ENCODE measurements at regions not wholly inside any gene's neighbourhood (a gene's known extent, or its start where the extent isn't known, plus 50 kb on each side); places are given as distances from the start of the nearest gene placed in this dataset.

DNA sequence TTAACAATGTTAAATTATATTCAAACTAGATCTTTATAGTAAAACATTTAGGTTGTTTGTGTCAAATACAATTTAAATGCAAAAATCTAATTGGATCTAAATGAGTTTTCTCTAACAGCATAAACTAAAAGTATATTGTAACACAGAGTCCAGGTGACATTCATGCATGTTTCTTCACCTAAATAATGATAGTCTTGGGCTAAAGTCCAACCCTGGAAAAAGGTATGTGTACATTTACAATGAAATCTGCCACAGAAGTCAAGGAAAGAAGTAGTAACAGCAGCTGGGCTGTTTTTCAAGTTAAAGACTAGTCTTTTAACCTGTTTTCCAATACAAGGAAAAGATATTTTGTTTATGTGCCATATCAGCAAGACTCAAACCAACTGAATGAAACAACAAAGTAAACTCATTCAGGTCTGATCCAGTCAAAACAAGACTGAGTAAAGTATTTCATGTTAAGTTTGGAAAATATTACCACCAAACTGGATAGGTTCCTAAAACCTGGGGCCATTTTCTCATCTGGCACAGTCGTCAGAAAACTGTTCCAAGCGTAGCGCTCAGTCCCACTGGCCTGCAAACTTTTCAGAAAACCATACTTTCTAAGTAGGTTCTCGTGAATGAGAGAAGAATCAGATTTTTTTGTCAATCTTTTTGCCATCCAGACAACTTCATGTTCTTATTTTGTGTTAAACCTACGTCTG is 349.2 kb downstream of the HGF start:
- DNase-seq = no peak
- Mint-ChIP-seq H3K4me3 (ENCODE audit: low read depth, unreplicated experiment) (no peak overlapping the region), H3K27me3 (ENCODE audit: unreplicated experiment) (no peaks in the 10 kb centered on the region), H3K27ac (ENCODE audit: unreplicated experiment) (no peak overlapping the region), H3K4me1 (ENCODE audit: low read depth, unreplicated experiment) (peaks cover 20% of the 10 kb centered on the region), H3K9me3 (ENCODE audit: low read depth, unreplicated experiment) (no peaks in the 10 kb centered on the region), H3K36me3 (ENCODE audit: insufficient read depth, unreplicated experiment) (no peaks in the 10 kb centered on the region)
- CTCF ChIA-PET = no interaction called here
- BruUV-seq (replicated peaks) = no TSS peak
- TF ChIP-seq, protein P1, sequence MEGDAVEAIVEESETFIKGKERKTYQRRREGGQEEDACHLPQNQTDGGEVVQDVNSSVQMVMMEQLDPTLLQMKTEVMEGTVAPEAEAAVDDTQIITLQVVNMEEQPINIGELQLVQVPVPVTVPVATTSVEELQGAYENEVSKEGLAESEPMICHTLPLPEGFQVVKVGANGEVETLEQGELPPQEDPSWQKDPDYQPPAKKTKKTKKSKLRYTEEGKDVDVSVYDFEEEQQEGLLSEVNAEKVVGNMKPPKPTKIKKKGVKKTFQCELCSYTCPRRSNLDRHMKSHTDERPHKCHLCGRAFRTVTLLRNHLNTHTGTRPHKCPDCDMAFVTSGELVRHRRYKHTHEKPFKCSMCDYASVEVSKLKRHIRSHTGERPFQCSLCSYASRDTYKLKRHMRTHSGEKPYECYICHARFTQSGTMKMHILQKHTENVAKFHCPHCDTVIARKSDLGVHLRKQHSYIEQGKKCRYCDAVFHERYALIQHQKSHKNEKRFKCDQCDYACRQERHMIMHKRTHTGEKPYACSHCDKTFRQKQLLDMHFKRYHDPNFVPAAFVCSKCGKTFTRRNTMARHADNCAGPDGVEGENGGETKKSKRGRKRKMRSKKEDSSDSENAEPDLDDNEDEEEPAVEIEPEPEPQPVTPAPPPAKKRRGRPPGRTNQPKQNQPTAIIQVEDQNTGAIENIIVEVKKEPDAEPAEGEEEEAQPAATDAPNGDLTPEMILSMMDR (IDR thresholded peaks at IDR 0.05; ENCODE audit: unreplicated experiment) = no peak
- intact Hi-C loops (cut with micrococcal nuclease; ENCODE audit: unreplicated experiment) = no loop called here

DNA sequence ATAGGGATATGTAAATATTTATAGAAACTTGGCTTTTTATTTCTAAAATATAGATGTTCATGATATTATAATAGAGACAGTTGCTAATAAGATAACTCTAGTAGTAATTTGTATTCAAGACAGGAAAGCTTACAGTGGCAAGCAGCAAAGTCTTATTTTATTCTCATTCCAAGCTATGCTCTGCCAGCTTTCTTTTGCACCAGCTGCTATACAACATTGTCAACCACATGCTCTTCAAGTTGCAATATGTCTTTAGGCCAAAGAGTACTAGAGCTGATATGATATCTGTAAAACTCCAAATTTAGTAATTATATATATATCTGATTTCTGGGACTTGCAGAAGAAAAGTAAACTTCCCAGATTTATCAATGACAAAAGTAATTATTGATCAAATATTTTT is 350.1 kb downstream of the HGF start:
- no peak overlapping the region for H3K4me3 Mint-ChIP-seq (ENCODE audit: low read depth, unreplicated experiment)

DNA sequence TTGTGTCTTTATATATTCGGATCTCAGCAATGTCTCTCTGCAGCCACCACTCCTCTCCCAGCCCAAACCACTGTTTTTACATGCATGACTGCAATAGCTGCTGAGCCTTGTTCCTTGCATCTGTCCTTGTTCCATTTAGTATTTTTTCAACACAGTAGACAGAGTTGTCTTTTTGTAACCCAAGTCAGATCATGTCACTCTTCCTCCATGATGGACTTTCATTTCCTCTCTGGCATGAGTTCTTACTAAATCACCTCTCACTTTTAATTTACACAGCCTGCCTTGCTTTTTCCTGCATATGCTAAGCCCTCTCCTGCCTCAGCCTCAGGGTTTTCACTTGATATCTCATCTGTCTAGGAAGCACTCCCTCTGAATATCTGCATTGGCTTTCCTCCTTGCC is 353.2 kb downstream of the HGF start:
- Mint-ChIP-seq H3K9me3 (ENCODE audit: low read depth, unreplicated experiment) (peaks cover 4% of the 10 kb centered on the region), H3K4me3 (ENCODE audit: low read depth, unreplicated experiment) (no peak overlapping the region)
- intact Hi-C loops (cut with micrococcal nuclease; ENCODE audit: unreplicated experiment) = loop anchor here (10.0 kb wide), 1 partner anchor 262 kb away; no protein-coding TSS in a partner anchor

More for the DNA sequence above, 350.1 kb downstream of the HGF start:
- CTCF ChIA-PET = no interaction called here
- Mint-ChIP-seq H3K4me1 (ENCODE audit: low read depth, unreplicated experiment) (peaks cover 27% of the 10 kb centered on the region), H3K36me3 (ENCODE audit: insufficient read depth, unreplicated experiment) (no peaks in the 10 kb centered on the region), H3K27ac (ENCODE audit: unreplicated experiment) (no peak overlapping the region), H3K9me3 (ENCODE audit: low read depth, unreplicated experiment) (no peaks in the 10 kb centered on the region), H3K27me3 (ENCODE audit: unreplicated experiment) (no peaks in the 10 kb centered on the region)
- TF ChIP-seq, protein P1 (IDR thresholded peaks at IDR 0.05; ENCODE audit: unreplicated experiment) = no peak
- intact Hi-C loops (cut with micrococcal nuclease; ENCODE audit: unreplicated experiment) = loop anchor here (10.0 kb wide), 1 partner anchor 265 kb away; no protein-coding TSS in a partner anchor
- BruUV-seq (replicated peaks) = no TSS peak
- DNase-seq = no peak

DNA sequence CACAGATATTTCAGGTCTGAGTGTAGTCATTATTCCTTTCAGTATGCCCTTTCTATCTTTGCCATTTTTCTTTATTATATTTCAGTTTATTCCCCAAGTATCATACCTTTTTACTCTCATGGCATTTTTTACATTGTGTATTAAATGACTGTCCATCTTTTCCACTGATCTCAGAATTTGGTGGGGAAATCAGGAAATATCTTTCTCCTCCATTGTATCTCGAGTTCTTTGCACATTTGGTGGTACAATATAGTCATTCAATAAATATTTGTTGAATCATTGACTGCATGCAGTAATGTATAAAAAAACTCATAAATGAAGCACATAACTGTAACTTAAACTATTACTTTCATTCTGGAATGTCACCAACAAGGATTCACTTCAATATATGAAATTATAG is 354.7 kb downstream of the HGF start:
- Mint-ChIP-seq H3K4me1 (ENCODE audit: low read depth, unreplicated experiment) (peaks cover 55% of the 10 kb centered on the region), H3K27me3 (ENCODE audit: unreplicated experiment) (no peaks in the 10 kb centered on the region), H3K36me3 (ENCODE audit: insufficient read depth, unreplicated experiment) (no peaks in the 10 kb centered on the region), H3K9me3 (ENCODE audit: low read depth, unreplicated experiment) (peaks cover 10% of the 10 kb centered on the region), H3K27ac (ENCODE audit: unreplicated experiment) (peak overlapping the region; percentile 61), H3K4me3 (ENCODE audit: low read depth, unreplicated experiment) (no peak overlapping the region)
- no peak for DNase-seq
- intact Hi-C loops (cut with micrococcal nuclease; ENCODE audit: unreplicated experiment) = loop anchor here (10.0 kb wide), 1 partner anchor 260 kb away; no protein-coding TSS in a partner anchor
- BruUV-seq (replicated peaks) = no TSS peak
- CTCF ChIA-PET = no interaction called here
- TF ChIP-seq, protein P1 (IDR thresholded peaks at IDR 0.05; ENCODE audit: unreplicated experiment) = no peak

More for the DNA sequence above, 353.2 kb downstream of the HGF start:
- H3K27ac Mint-ChIP-seq (ENCODE audit: unreplicated experiment) = peak overlapping the region; percentile 39
- H3K36me3 Mint-ChIP-seq (ENCODE audit: insufficient read depth, unreplicated experiment) = no peaks in the 10 kb centered on the region
- no TSS peak for BruUV-seq (replicated peaks)
- no peaks in the 10 kb centered on the region for H3K27me3 Mint-ChIP-seq (ENCODE audit: unreplicated experiment)
- no peak for DNase-seq
- CTCF ChIA-PET = no interaction called here
- TF ChIP-seq, protein P1 (IDR thresholded peaks at IDR 0.05; ENCODE audit: unreplicated experiment) = no peak
- H3K4me1 Mint-ChIP-seq (ENCODE audit: low read depth, unreplicated experiment) = peaks cover 48% of the 10 kb centered on the region

Data from Calu3 (cell line).